ENCODE measurements at regions not wholly inside any gene's neighbourhood (a gene's known extent, or its start where the extent isn't known, plus 50 kb on each side); places are given as distances from the start of the nearest gene placed in this dataset.

- no peak for DNase-seq
- in situ Hi-C loops (cut with HindIII; ENCODE audit: low pct_ligation_motif_present, low pct_unique_long_range_greater_than_20kb, low sequenced_read_pairs): no loop called here
Measured at GRCh38 chr16:27123795-27124409, 57.2 kb downstream of the C16orf82 start.

- in situ Hi-C loops (cut with HindIII; ENCODE audit: low pct_ligation_motif_present, low pct_unique_long_range_greater_than_20kb, low sequenced_read_pairs): no loop called here
- no peak for DNase-seq
Measured at GRCh38 chr16:27127308-27127707, 60.6 kb downstream of the C16orf82 start.

GRCh38 chr16:27129401-27129800 lies 62.7 kb downstream of the C16orf82 start:
- in situ Hi-C loops (cut with HindIII; ENCODE audit: low pct_ligation_motif_present, low pct_unique_long_range_greater_than_20kb, low sequenced_read_pairs): no loop called here
- DNase-seq: no peak

GRCh38 chr16:27138257-27138656 lies 65.1 kb upstream of the KDM8 start:
- in situ Hi-C loops (cut with HindIII; ENCODE audit: low pct_ligation_motif_present, low pct_unique_long_range_greater_than_20kb, low sequenced_read_pairs): no loop called here
- DNase-seq: no peak

DNA sequence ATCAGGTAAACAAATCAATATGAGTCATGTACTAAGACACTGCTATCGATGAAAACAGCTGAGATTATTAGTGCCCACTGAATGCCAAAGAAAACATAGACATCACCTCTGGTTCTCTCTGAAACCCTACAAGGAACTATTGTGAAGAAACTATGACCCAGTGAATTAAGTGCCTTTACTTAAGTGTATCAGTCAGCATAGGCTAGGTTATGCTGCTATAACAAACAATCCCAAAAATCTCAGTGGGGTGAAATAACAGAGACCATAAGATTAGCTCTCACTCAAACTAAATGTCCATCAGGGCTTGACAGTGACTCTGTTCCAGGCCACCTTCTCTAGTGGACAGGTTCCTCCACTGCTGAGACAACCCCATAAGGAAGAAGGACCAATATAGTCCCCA lies 57.7 kb upstream of the KDM8 start:
- in situ Hi-C loops (cut with HindIII; ENCODE audit: low pct_ligation_motif_present, low pct_unique_long_range_greater_than_20kb, low sequenced_read_pairs): no loop called here
- DNase-seq: no peak

- in situ Hi-C loops (cut with HindIII; ENCODE audit: low pct_ligation_motif_present, low pct_unique_long_range_greater_than_20kb, low sequenced_read_pairs): loop anchor here (25.0 kb wide), 1 partner anchor 237 kb away; no protein-coding TSS in a partner anchor
- DNase-seq: no peak
Measured at GRCh38 chr16:27149986-27150385, 53.3 kb upstream of the KDM8 start.

DNA sequence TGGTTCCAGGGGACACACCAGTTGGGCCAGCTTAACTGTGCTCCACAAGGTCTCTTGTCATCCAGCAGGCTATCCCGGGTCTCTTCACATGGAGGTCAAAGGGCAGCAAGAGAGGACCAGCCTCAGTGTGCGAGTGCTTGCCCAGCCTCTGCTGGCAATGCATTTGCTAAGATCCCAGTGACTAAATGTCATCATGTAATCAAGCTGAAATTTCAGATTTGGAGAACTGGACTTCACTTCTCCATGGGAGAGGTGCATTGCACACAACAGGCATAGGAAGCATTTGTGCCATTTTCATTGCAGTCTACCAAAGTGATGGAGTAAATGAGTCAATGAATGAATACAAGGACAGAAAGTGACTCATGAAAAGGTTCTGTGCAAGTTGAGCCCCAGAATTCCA lies 51.2 kb upstream of the KDM8 start:
- in situ Hi-C loops (cut with HindIII; ENCODE audit: low pct_ligation_motif_present, low pct_unique_long_range_greater_than_20kb, low sequenced_read_pairs): loop anchor here (25.0 kb wide), 1 partner anchor 235 kb away; no protein-coding TSS in a partner anchor
- DNase-seq: no peak

DNA sequence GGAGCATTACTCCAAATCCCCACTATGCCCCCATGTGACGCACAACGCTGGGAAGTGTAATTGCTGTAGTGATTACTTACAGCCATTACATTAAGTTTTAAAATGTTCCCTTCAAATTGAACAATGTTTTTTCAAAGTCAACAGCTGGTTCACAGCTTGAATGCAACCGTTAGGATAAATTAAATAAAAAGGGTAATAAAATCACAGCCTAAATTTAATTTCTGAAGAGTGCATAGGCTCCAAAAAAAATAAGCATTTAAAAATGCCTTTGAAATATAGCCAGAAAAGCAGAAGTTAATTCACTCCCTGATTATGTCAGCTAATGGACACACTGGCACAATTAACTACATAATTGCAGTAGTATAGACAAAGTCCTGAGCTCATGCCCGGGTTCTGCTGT lies 50.5 kb upstream of the KDM8 start:
- in situ Hi-C loops (cut with HindIII; ENCODE audit: low pct_ligation_motif_present, low pct_unique_long_range_greater_than_20kb, low sequenced_read_pairs): loop anchor here (25.0 kb wide), 1 partner anchor 234 kb away; no protein-coding TSS in a partner anchor

More for the DNA sequence above, 50.5 kb upstream of the KDM8 start:
- no peak for DNase-seq
